HepG2 (cell line): ENCODE measurements at regions not wholly inside any gene's neighbourhood (a gene's known extent, or its start where the extent isn't known, plus 50 kb on each side); places are given as distances from the start of the nearest gene placed in this dataset.

Experiments used
- ATAC-seq: fragments of 200-7000 bp; cut with Tn5 transposase; 3 replicates; pipeline ENCODE4 v1.9.1; 2020; ENCODE audit warnings: mild to moderate bottlenecking, moderate library complexity
- BruUV-seq: library from RNA; stranded (reverse); fragments of 400-500 nt; replicated peaks from 2 replicates; lab custom pipeline; 2021; lab: Mats Ljungman, UMichigan
- CTCF ChIA-PET: fragments of 300-600 bp; formaldehyde crosslinking; extraction: SDS; loops from one replicate; lab custom pipeline; 2021; ENCODE audit warnings: low total read pairs, inconsistent platforms, low intra/inter-chr PET ratio; lab: Yijun Ruan, JAX
- POLR2A ChIA-PET: fragments of 350-600 bp; sonication (Branson Sonifier 250); formaldehyde crosslinking; loops from one replicate; lab custom pipeline; 2020; ENCODE audit warnings: antibody characterized with exemption, inconsistent platforms; lab: Yijun Ruan, JAX
- DNase-seq: peaks from one replicate; pipeline ENCODE4 v3.0.0-alpha.2; 2015; ENCODE audit warnings: low spot score
- FAIRE-seq: peaks from 3 replicates; lab custom pipeline; 2011; peaks lifted over from hg19 to GRCh38; lab: Jason Lieb, UNC
- H2AFZ ChIP-seq: one replicate; pipeline ENCODE4 v1.6.1; 2011; ENCODE audit warnings: low read length, inconsistent platforms
- H3K27ac ChIP-seq: fragments of 300-600 bp; 3 replicates; pipeline ENCODE4 v1.8.0; 2011; ENCODE audit warnings: mixed run types, mild to moderate bottlenecking, mixed read lengths, low read length, inconsistent platforms; ENCODE audit not compliant: insufficient read depth; ENCODE audit errors: extremely low read length
- H3K27me3 ChIP-seq, 2 experiments: fragments of 200-600 bp in 1 of 2; 2 replicates in 1 of 2; 3 replicates in 1 of 2; pipeline versions ENCODE4 v1.6.0 to v1.8.0; 2011; ENCODE audit warnings: low read length in 2 of 2, mild to moderate bottlenecking in 2 of 2, moderate library complexity in 2 of 2, inconsistent platforms in 1 of 2; ENCODE audit not compliant: insufficient read depth in 2 of 2, control insufficient read depth in 1 of 2
- H3K36me3 ChIP-seq, 2 experiments: fragments of 200-600 bp in 1 of 2; replicated peaks in 1 of 2; 2 replicates in 1 of 2; 3 replicates in 1 of 2; pipeline versions ENCODE4 v1.5.1 to v1.8.0; 2011; ENCODE audit warnings: low read length in 2 of 2, inconsistent platforms in 1 of 2; ENCODE audit not compliant: insufficient read depth in 2 of 2, control insufficient read depth in 1 of 2
- H3K4me1 ChIP-seq: 2 replicates; pipeline ENCODE4 v1.5.1; 2012; ENCODE audit warnings: low read length, inconsistent platforms; ENCODE audit not compliant: insufficient read depth
- H3K4me2 ChIP-seq: 2 replicates; pipeline ENCODE4 v1.6.0; 2011; ENCODE audit warnings: low read depth, low read length, inconsistent platforms
- H3K4me3 ChIP-seq, 3 experiments: fragments of 200-600 bp in 1 of 3; sonication (generic), shearing (Covaris generic) in 1 of 3; replicated peaks in 1 of 3; 2 replicates each; pipeline ENCODE4 v1.5.1; 2011 to 2016; ENCODE audit warnings: low read length in 3 of 3, inconsistent platforms in 2 of 3, low read depth in 2 of 3, mild to moderate bottlenecking in 2 of 3, control low read depth in 1 of 3, mixed read lengths in 1 of 3; ENCODE audit not compliant: insufficient read depth in 1 of 3
- H3K79me2 ChIP-seq: one replicate; pipeline ENCODE4 v1.6.1; 2011; ENCODE audit warnings: low read length, inconsistent platforms; ENCODE audit not compliant: insufficient read depth
- H3K9ac ChIP-seq: 2 replicates; pipeline ENCODE4 v1.6.0; 2011; ENCODE audit warnings: mild to moderate bottlenecking, low read depth, low read length, inconsistent platforms; ENCODE audit not compliant: insufficient read depth
- H3K9me3 ChIP-seq: 2 replicates; pipeline ENCODE4 v1.5.1; 2012; ENCODE audit warnings: mild to moderate bottlenecking, low read length
- H4K20me1 ChIP-seq: 2 replicates; pipeline ENCODE4 v1.6.0; 2011; ENCODE audit warnings: inconsistent platforms, mild to moderate bottlenecking, low read length, moderate library complexity; ENCODE audit not compliant: insufficient read depth
- FIP1L1 ChIP-seq: fragments of 200-400 bp; formaldehyde crosslinking; IDR thresholded peaks from 2 replicates; pipeline ENCODE4 v1.6.1; 2018; ENCODE audit warnings: low read depth, mild to moderate bottlenecking, low read length, moderate library complexity, borderline replicate concordance; ENCODE audit not compliant: insufficient read depth
- NONO ChIP-seq, 2 experiments: fragments of 450-650 bp in 1 of 2; sonication (generic) in 1 of 2; formaldehyde crosslinking in 1 of 2; IDR thresholded peaks in 1 of 2; conservative IDR thresholded peaks in 1 of 2; 2 replicates each; pipeline versions ENCODE4 v1.6.1 to v1.8.0; 2017 to 2022; ENCODE audit warnings: mild to moderate bottlenecking in 1 of 2, missing genetic modification reagents in 1 of 2, moderate library complexity in 1 of 2
- RARG ChIP-seq: sonication (generic); formaldehyde crosslinking; IDR thresholded peaks from 2 replicates; pipeline ENCODE4 v1.4.0; 2020; ENCODE audit warnings: low read depth, mild to moderate bottlenecking, missing genetic modification reagents
- TFDP1 ChIP-seq: IDR thresholded peaks from 2 replicates; pipeline ENCODE4 v1.6.1; 2016; ENCODE audit warnings: missing compliant biosample characterization, missing genetic modification reagents, borderline replicate concordance
- ZFY ChIP-seq: sonication (generic); formaldehyde crosslinking; IDR thresholded peaks from 2 replicates; pipeline ENCODE4 v1.4.0; 2020; ENCODE audit warnings: missing genetic modification reagents
- ZNF136 ChIP-seq: sonication (generic); formaldehyde crosslinking; IDR thresholded peaks from 2 replicates; pipeline ENCODE4 v1.8.1; 2022; ENCODE audit warnings: low read depth, mild to moderate bottlenecking, moderate library complexity, missing genetic modification reagents
- ZNF160 ChIP-seq: sonication (generic); formaldehyde crosslinking; IDR thresholded peaks from 2 replicates; pipeline ENCODE4 v1.8.0; 2022; ENCODE audit warnings: mild to moderate bottlenecking, inconsistent platforms, missing genetic modification reagents
- ZNF225 ChIP-seq: sonication (generic); formaldehyde crosslinking; IDR thresholded peaks from 2 replicates; pipeline ENCODE4 v1.4.0; 2020; ENCODE audit warnings: mild to moderate bottlenecking, missing genetic modification reagents
- ZNF766 ChIP-seq: sonication (generic); formaldehyde crosslinking; IDR thresholded peaks from 2 replicates; pipeline ENCODE4 v1.5.0; 2020; ENCODE audit warnings: missing genetic modification reagents, borderline replicate concordance
- WGBS: methylation state at CpG from one replicate; pipeline ENCODE4 v1.1.6; 2017; ENCODE audit warnings: low lambda C conversion rate; 5-methylcytosine and 5-hydroxymethylcytosine counted together
- in situ Hi-C: cut with HindIII; loops from 2 replicates; pipeline ENCODE4 v1.10.0; 2017; ENCODE audit warnings: low pct_unique_long_range_greater_than_20kb; ENCODE audit not compliant: extremely low pct_ligation_motif_present
- intact Hi-C: fragments of 100-400 bp; cut with micrococcal nuclease; formaldehyde crosslinking; loops from one replicate; pipeline ENCODE4 v1.10.0; 2022; ENCODE audit not compliant: unreplicated experiment

DNA sequence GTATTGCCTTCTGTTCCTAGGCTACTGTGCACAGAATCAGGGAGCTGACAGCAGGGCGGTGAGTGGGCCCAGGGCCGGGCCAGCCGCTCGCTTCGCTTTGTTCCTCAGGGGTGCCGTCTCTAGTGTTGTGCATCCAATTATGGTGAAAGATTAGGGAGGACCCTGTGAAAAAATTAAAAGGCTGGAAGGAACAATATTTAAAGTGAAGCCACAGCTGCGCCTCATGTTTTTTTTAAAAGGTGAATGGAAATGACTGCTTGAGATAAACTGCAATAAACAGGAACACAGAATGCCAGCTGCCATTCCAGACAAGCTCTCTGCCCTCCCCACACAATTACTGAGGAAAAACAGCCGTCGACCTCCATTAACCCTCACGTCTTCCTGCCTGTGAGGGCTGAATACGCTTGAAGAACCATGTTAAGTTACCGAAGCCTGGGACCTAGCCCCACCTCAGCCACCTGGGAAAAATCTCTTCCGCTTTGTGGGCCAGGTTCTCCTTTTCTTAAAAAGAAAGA, 132.0 kb upstream of the IL12A start:
- TF ChIP-seq ZNF766 (CRISPR knock-in tag) (no peak), ZNF136 (CRISPR knock-in tag) (no peak), NONO (IDR thresholded peaks at IDR 0.05) (no peak), NONO (CRISPR knock-in tag; conservative IDR thresholded peaks at IDR 0.05) (no peak), ZNF160 (CRISPR knock-in tag) (no peak), ZFY (CRISPR knock-in tag) (no peak), FIP1L1 (no peak)
- no TSS peak for BruUV-seq
- Histone ChIP-seq H3K9me3 (no peaks in the 10 kb centered on the region), H2AFZ (no peak overlapping the region), H3K27me3 (no peaks in the 10 kb centered on the region; a peak in 2 of 5 replicates), H3K27ac (no peak overlapping the region), H3K4me1 (no peaks in the 10 kb centered on the region), H3K36me3 (no peaks in the 10 kb centered on the region), H3K4me2 (no peak overlapping the region), H3K4me3 (no peak overlapping the region), H3K9ac (no peak overlapping the region), H3K79me2 (no peaks in the 10 kb centered on the region), H4K20me1 (no peaks in the 10 kb centered on the region)
- FAIRE-seq (no peak), DNase-seq (no peak), ATAC-seq (no peak)
- WGBS = 82% methylated on average over 13 of the region's 13 CpGs
- POLR2A ChIA-PET = no interaction called here
- CTCF ChIA-PET = no interaction called here
- in situ Hi-C loops (no loop called here), intact Hi-C loops (no loop called here)

DNA sequence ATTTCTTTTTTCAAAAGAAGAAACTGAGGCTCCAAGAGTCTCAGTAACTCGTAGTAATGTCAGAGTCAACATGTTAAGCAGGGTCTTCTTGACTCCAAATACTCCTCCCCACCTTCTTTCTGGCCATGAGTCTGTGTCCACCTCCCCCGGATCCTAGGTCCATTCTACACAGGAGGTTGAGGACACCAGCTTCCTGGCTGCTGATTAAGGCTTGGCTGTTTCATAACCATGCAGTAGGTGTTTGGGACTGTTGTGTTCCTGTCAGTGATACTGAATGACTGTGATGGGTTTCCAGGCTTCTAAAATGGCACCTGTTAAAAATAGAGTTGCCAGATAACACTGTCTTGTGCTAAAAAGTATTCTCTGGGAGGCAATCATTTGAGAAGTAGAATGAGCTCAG, 130.8 kb upstream of the IL12A start:
- ChIA-PET CTCF (no interaction called here), POLR2A (no interaction called here)
- ATAC-seq (no peak), DNase-seq (no peak), FAIRE-seq (no peak)
- in situ Hi-C loops = no loop called here
- intact Hi-C loops = no loop called here
- no peak overlapping the region for H3K9ac ChIP-seq
- BruUV-seq = no TSS peak
- no peaks in the 10 kb centered on the region for H3K79me2 ChIP-seq
- no peaks in the 10 kb centered on the region for H3K4me1 ChIP-seq
- H3K4me3 ChIP-seq = no peak overlapping the region
- no peak for TF ChIP-seq RARG
- TF ChIP-seq ZNF225 = no peak
- TF ChIP-seq TFDP1 (CRISPR knock-in tag) = no peak
- WGBS = 46% methylated on average over 2 of the region's 2 CpGs
- no peak overlapping the region for H3K27ac ChIP-seq
- H3K4me2 ChIP-seq = no peak overlapping the region
- no peak overlapping the region for H2AFZ ChIP-seq
- H3K36me3 ChIP-seq = no peaks in the 10 kb centered on the region
- H3K9me3 ChIP-seq = no peaks in the 10 kb centered on the region
- H4K20me1 ChIP-seq = no peaks in the 10 kb centered on the region
- H3K27me3 ChIP-seq = no peaks in the 10 kb centered on the region; a peak in 1 of 5 replicates
